H1 (cell line): ENCODE measurements at regions not wholly inside any gene's neighbourhood (a gene's known extent, or its start where the extent isn't known, plus 50 kb on each side); places are given as distances from the start of the nearest gene placed in this dataset.

Experiments
- CTCF ChIA-PET: fragments of 300-600 bp; sonication (Branson Sonifier 250); formaldehyde crosslinking; loops from one replicate; lab custom pipeline; 2021; ENCODE audit not compliant: partially characterized antibody; lab: Charles Lee
- POLR2A ChIA-PET: fragments of 300-600 bp; sonication (Branson Sonifier 250); formaldehyde crosslinking; loops from one replicate; lab custom pipeline; 2021; ENCODE audit warnings: inconsistent platforms; ENCODE audit not compliant: partially characterized antibody; lab: Charles Lee
- DNase-seq, 2 experiments: peaks; one replicate each; pipeline versions ENCODE4 v3.0.0 to v3.0.0-alpha.2; 2010 to 2022; ENCODE audit warnings: low spot score in 2 of 2, low read depth in 1 of 2, mixed read lengths in 1 of 2
- FAIRE-seq: peaks from 2 replicates; lab custom pipeline; 2011; peaks lifted over from hg19 to GRCh38; lab: Jason Lieb, UNC
- H2AFZ ChIP-seq: 2 replicates; pipeline ENCODE4 v1.8.1; 2012; ENCODE audit warnings: low read length, inconsistent platforms
- H2AK5ac ChIP-seq: 2 replicates; pipeline ENCODE4 v1.6.1; 2013; ENCODE audit warnings: low read depth, low read length
- H2BK120ac ChIP-seq: replicated peaks from 2 replicates; pipeline ENCODE3; 2013; ENCODE audit warnings: low read depth, low read length, inconsistent platforms
- H2BK12ac ChIP-seq: 2 replicates; pipeline ENCODE4 v1.6.1; 2013; ENCODE audit warnings: low read depth, low read length
- H2BK15ac ChIP-seq: 2 replicates; pipeline ENCODE4 v1.6.1; 2013; ENCODE audit warnings: low read length
- H2BK20ac ChIP-seq: 2 replicates; pipeline ENCODE4 v1.6.1; 2013; ENCODE audit warnings: low read length
- H2BK5ac ChIP-seq: 2 replicates; pipeline ENCODE4 v1.6.1; 2013; ENCODE audit warnings: low read depth, low read length
- H3K14ac ChIP-seq: 2 replicates; pipeline ENCODE4 v1.6.1; 2013; ENCODE audit warnings: inconsistent platforms; ENCODE audit not compliant: insufficient read length
- H3K18ac ChIP-seq: 2 replicates; pipeline ENCODE4 v1.6.1; 2013; ENCODE audit warnings: low read length; ENCODE audit errors: extremely low read depth
- H3K23ac ChIP-seq: 2 replicates; pipeline ENCODE4 v1.6.1; 2013; ENCODE audit warnings: inconsistent platforms; ENCODE audit not compliant: insufficient read length
- H3K23me2 ChIP-seq: 2 replicates; pipeline ENCODE4 v1.6.1; 2013; ENCODE audit warnings: low read depth, low read length
- H3K27ac ChIP-seq: 2 replicates; pipeline ENCODE4 v1.6.1; 2011; ENCODE audit warnings: low read depth, low read length, inconsistent platforms
- H3K27me3 ChIP-seq, 4 experiments: replicated peaks in 1 of 4; 1 replicate in 1 of 4; 2 replicates in 3 of 4; pipeline versions ENCODE4 v1.6.1 to v1.8.1; 2011 to 2013; ENCODE audit warnings: low read length in 3 of 4, mild to moderate bottlenecking in 3 of 4, inconsistent platforms in 2 of 4, mixed read lengths in 2 of 4, moderate library complexity in 1 of 4; ENCODE audit not compliant: control insufficient read depth in 3 of 4, insufficient read depth in 3 of 4; ENCODE audit errors: extremely low read depth in 1 of 4
- H3K36me3 ChIP-seq, 4 experiments: 2 replicates each; pipeline versions ENCODE4 v1.6.1 to v1.8.1; 2011 to 2013; ENCODE audit warnings: mild to moderate bottlenecking in 4 of 4, low read length in 3 of 4, moderate library complexity in 2 of 4, control low read depth in 1 of 4, inconsistent platforms in 1 of 4; ENCODE audit not compliant: insufficient read depth in 4 of 4, control insufficient read depth in 2 of 4
- H3K4ac ChIP-seq: replicated peaks from 2 replicates; pipeline ENCODE3; 2013; ENCODE audit warnings: low read length, low read depth, mixed read lengths, inconsistent platforms; ENCODE audit not compliant: insufficient read length
- H3K4me1 ChIP-seq, 4 experiments: replicated peaks in 1 of 4; 1 replicate in 1 of 4; 2 replicates in 3 of 4; pipeline versions ENCODE4 v1.6.1 to v1.8.1; 2011 to 2013; ENCODE audit warnings: low read length in 3 of 4, inconsistent platforms in 2 of 4, mixed read lengths in 1 of 4; ENCODE audit not compliant: insufficient read depth in 4 of 4, control insufficient read depth in 3 of 4
- H3K4me2 ChIP-seq, 2 experiments: 2 replicates each; pipeline versions ENCODE4 v1.6.1 to v1.8.1; 2011 to 2013; ENCODE audit warnings: low read depth in 2 of 2, low read length in 2 of 2, control low read depth in 1 of 2, inconsistent platforms in 1 of 2, mild to moderate bottlenecking in 1 of 2; ENCODE audit not compliant: insufficient read depth in 1 of 2
- H3K4me3 ChIP-seq, 4 experiments: fragments of 200-600, 300-600 bp in 1 of 4; sonication (generic), shearing (Covaris generic), sonication (Bioruptor Twin) in 1 of 4; 2 replicates each; pipeline versions ENCODE4 v1.5.1 to v1.8.1; 2011 to 2016; ENCODE audit warnings: low read length in 4 of 4, low read depth in 3 of 4, control low read depth in 2 of 4, inconsistent platforms in 2 of 4, mild to moderate bottlenecking in 2 of 4, mixed read lengths in 1 of 4, moderate library complexity in 1 of 4; ENCODE audit not compliant: insufficient read depth in 2 of 4; ENCODE audit errors: extremely low read depth in 1 of 4
- H3K56ac ChIP-seq: replicated peaks from 2 replicates; pipeline ENCODE3; 2013; ENCODE audit warnings: low read depth, mild to moderate bottlenecking, mixed read lengths, low read length, inconsistent platforms; ENCODE audit not compliant: insufficient read length
- H3K79me1 ChIP-seq: 2 replicates; pipeline ENCODE4 v1.6.1; 2013; ENCODE audit warnings: low read depth, low read length, control low read depth
- H3K79me2 ChIP-seq, 2 experiments: 2 replicates each; pipeline versions ENCODE4 v1.6.1 to v1.8.1; 2012 to 2013; ENCODE audit warnings: low read length in 2 of 2, mild to moderate bottlenecking in 2 of 2, inconsistent platforms in 1 of 2; ENCODE audit not compliant: insufficient read depth in 2 of 2, control insufficient read depth in 1 of 2
- H3K9ac ChIP-seq, 4 experiments: replicated peaks in 1 of 4; 1 replicate in 1 of 4; 2 replicates in 3 of 4; pipeline versions ENCODE4 v1.6.1 to v1.8.1; 2011 to 2013; ENCODE audit warnings: low read depth in 3 of 4, low read length in 3 of 4, control low read depth in 2 of 4, mild to moderate bottlenecking in 2 of 4, moderate library complexity in 2 of 4, inconsistent platforms in 1 of 4; ENCODE audit errors: extremely low read depth in 1 of 4
- H3K9me3 ChIP-seq, 2 experiments: 2 replicates each; pipeline versions ENCODE4 v1.6.1 to v1.8.1; 2012 to 2013; ENCODE audit warnings: mild to moderate bottlenecking in 2 of 2, moderate library complexity in 2 of 2, control low read depth in 1 of 2, inconsistent platforms in 1 of 2, low read depth in 1 of 2, low read length in 1 of 2, mixed read lengths in 1 of 2; ENCODE audit not compliant: insufficient read depth in 2 of 2
- H4K20me1 ChIP-seq, 2 experiments: replicated peaks in 1 of 2; 2 replicates each; pipeline versions ENCODE3 to v1.8.1; 2011 to 2013; ENCODE audit warnings: inconsistent platforms in 2 of 2, low read length in 2 of 2, mild to moderate bottlenecking in 1 of 2; ENCODE audit not compliant: insufficient read depth in 2 of 2, control insufficient read depth in 1 of 2
- H4K5ac ChIP-seq: 2 replicates; pipeline ENCODE4 v1.6.1; 2013; ENCODE audit warnings: low read length, low read depth, mixed read lengths, inconsistent platforms; ENCODE audit not compliant: insufficient read length
- H4K8ac ChIP-seq: 2 replicates; pipeline ENCODE4 v1.8.0; 2013; ENCODE audit warnings: mild to moderate bottlenecking, moderate library complexity, low read length, inconsistent platforms; ENCODE audit not compliant: insufficient read depth; ENCODE audit errors: extremely low read depth
- H4K91ac ChIP-seq: replicated peaks from 2 replicates; pipeline ENCODE3; 2013; ENCODE audit warnings: low read length, mixed read lengths, inconsistent platforms; ENCODE audit not compliant: insufficient read length
- CHD1 ChIP-seq: IDR thresholded peaks from 2 replicates; pipeline ENCODE4 v1.6.1; 2012; ENCODE audit warnings: low read depth, low read length, improper control_type of control experiment
- CHD2 ChIP-seq: IDR thresholded peaks from 2 replicates; pipeline ENCODE4 v1.6.1; 2012; ENCODE audit warnings: low read length, improper control_type of control experiment
- EZH2 ChIP-seq: fragments of 200-600 bp; sonication (generic); IDR thresholded peaks from 2 replicates; pipeline ENCODE4 v1.7.1; 2012; ENCODE audit warnings: low read depth, mild to moderate bottlenecking, moderate library complexity, low read length, inconsistent platforms; ENCODE audit not compliant: severe bottlenecking
- FOSL1 ChIP-seq: IDR thresholded peaks from 2 replicates; pipeline ENCODE4 v1.6.1; 2011; ENCODE audit warnings: mild to moderate bottlenecking, low read depth, low read length, moderate library complexity; ENCODE audit not compliant: insufficient read depth
- HDAC2 ChIP-seq, 2 experiments: fragments of 300-600 bp in 1 of 2; sonication (generic) in 1 of 2; IDR thresholded peaks; 2 replicates each; pipeline ENCODE4 v1.6.1; 2011 to 2012; ENCODE audit warnings: low read depth in 2 of 2, low read length in 2 of 2, mild to moderate bottlenecking in 2 of 2, moderate library complexity in 2 of 2, borderline replicate concordance in 1 of 2, inconsistent platforms in 1 of 2
- MAFK ChIP-seq: IDR thresholded peaks from 2 replicates; pipeline ENCODE4 v1.6.1; 2012; ENCODE audit warnings: low read depth, mild to moderate bottlenecking, improper control_type of control experiment, low read length
- POLR2AphosphoS5 ChIP-seq: IDR thresholded peaks from 2 replicates; pipeline ENCODE4 v1.6.1; 2011; ENCODE audit warnings: low read depth, low read length
- SIX5 ChIP-seq: IDR thresholded peaks from 2 replicates; pipeline ENCODE4 v1.6.1; 2011; ENCODE audit warnings: mild to moderate bottlenecking, low read depth, low read length
- TBP ChIP-seq: IDR thresholded peaks from 2 replicates; pipeline ENCODE4 v1.6.1; 2011; ENCODE audit warnings: low read depth, low read length, improper control_type of control experiment
- USF2 ChIP-seq: IDR thresholded peaks from 2 replicates; pipeline ENCODE4 v1.6.1; 2011; ENCODE audit warnings: low read length, improper control_type of control experiment
- YY1 ChIP-seq: IDR thresholded peaks from 2 replicates; pipeline ENCODE4 v1.6.1; 2011; ENCODE audit warnings: low read depth, mild to moderate bottlenecking, low read length
- WGBS, 2 experiments: shearing (Covaris generic) in 1 of 2; methylation state at CpG; one replicate each; pipeline versions ENCODE4 v1.1.6 to v1.1.7; 2013 to 2015; ENCODE audit warnings: low lambda C conversion rate in 2 of 2, mixed read lengths in 2 of 2, inconsistent platforms in 1 of 2, low coverage in 1 of 2, missing lambda C conversion rate in 1 of 2; ENCODE audit not compliant: insufficient replicate concordance in 2 of 2, insufficient coverage in 1 of 2, insufficient read length in 1 of 2; ENCODE audit errors: extremely low coverage in 1 of 2, missing lambda C conversion rate in 1 of 2; 5-methylcytosine and 5-hydroxymethylcytosine counted together
- TF ChIP-seq, protein P1 (sequence below): IDR thresholded peaks from 2 replicates; pipeline ENCODE4 v1.6.1; 2011; ENCODE audit warnings: low read depth, mild to moderate bottlenecking, low read length; ENCODE audit not compliant: insufficient read depth

- Histone ChIP-seq H3K36me3 (no peaks in the 10 kb centered on the region), H3K9ac (no peak overlapping the region), H2AFZ (no peak overlapping the region), H2BK5ac (no peak overlapping the region), H3K79me2 (no peaks in the 10 kb centered on the region), H3K18ac (peak overlapping the region; percentile 78), H3K9me3 (0 out of 4 replicates have a peak, but pooled peaks cover 0 to 2% of the 10 kb centered on the region in 2 experiments), H3K14ac (no peak overlapping the region), H3K4me2 (peak overlapping the region in 1 of 2 experiments; percentile 47; a peak in 2 of 4 replicates), H3K4me1 (peaks cover 2 to 16% (median 10%) of the 10 kb centered on the region in 4 experiments; a peak in 5 of 7 replicates), H3K23me2 (no peaks in the 10 kb centered on the region), H3K23ac (no peak overlapping the region), H2BK15ac (no peak overlapping the region; the same call in 1 of the 2 replicates), H4K91ac (no peak overlapping the region), H3K56ac (no peak overlapping the region), H4K5ac (peak overlapping the region; percentile 38), H4K20me1 (no peaks in the 10 kb centered on the region), H2BK20ac (no peak overlapping the region), H2BK12ac (peak overlapping the region; percentile 87; the same call in 1 of the 2 replicates), H4K8ac (no peak overlapping the region), H2AK5ac (no peak overlapping the region), H3K79me1 (no peaks in the 10 kb centered on the region), H3K4ac (no peak overlapping the region), H2BK120ac (no peak overlapping the region), H3K27ac (no peak overlapping the region), H3K27me3 (no peaks in the 10 kb centered on the region), H3K4me3 (no peak overlapping the region)
- ChIA-PET POLR2A (no interaction called here), CTCF (interaction anchor here (0.5 to 3.4 kb wide), 19 partner anchors 10 to 865 kb away, joined by 3 to 32 read pairs (median 3); no protein-coding TSS in a partner anchor)
- peak; percentile 76 for FAIRE-seq
- peak; percentile 59 to 62 for DNase-seq
- 48% methylated on average over 10 of the region's 10 CpGs; no CpG with 5 or more reads in 1 of the 2 experiments for WGBS, 2 experiments
- TF ChIP-seq SIX5 (no peak), HDAC2 (IDR thresholded peaks at IDR 0.05; ENCODE audit: borderline replicate concordance in 1 of 2, low read depth in 2 of 2, low read length in 2 of 2) (peak in 1 of 2 experiments; percentile 89; a peak in 1 of 4 replicates), CHD1 (no peak), MAFK (no peak), EZH2 (no peak), POLR2AphosphoS5 (no peak), CHD2 (peak; percentile 32; the same call in 1 of the 2 replicates), YY1 (peak; percentile 70; the same call in 1 of the 2 replicates), TBP (peak; percentile 18; the same call in 1 of the 2 replicates), FOSL1 (no peak), USF2 (peak; percentile 81)
- TF ChIP-seq, protein P1, sequence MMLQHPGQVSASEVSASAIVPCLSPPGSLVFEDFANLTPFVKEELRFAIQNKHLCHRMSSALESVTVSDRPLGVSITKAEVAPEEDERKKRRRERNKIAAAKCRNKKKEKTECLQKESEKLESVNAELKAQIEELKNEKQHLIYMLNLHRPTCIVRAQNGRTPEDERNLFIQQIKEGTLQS: peak; percentile 80
Measured at GRCh38 chr4:85127653-85128052, 161.2 kb upstream of the WDFY3 start.
